ENCODE measurements at regions not wholly inside any gene's neighbourhood (a gene's known extent, or its start where the extent isn't known, plus 50 kb on each side); places are given as distances from the start of the nearest gene placed in this dataset.

DNA sequence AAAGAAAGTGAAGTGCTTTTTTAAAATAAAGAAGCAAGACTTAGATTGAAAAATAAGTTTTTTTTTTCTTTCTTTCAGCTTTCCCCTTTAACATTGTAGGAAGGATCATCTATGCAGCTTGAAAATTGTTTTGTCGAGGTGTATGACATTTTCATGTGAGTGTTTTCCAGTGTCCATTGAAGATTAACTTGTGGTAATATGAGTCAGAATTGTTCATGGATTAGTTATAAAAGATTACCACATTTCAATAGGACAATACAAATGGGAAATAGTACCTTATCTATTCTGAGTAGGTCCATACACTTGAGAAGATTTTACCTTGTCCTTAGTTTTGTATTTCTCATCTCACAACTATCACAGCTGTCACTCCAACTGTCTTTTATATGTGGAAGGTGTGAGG, 1234.7 kb downstream of the NSUN3 start:
- no peaks in the 10 kb centered on the region for H3K27me3 ChIP-seq
- no peaks in the 10 kb centered on the region for H3K9me3 ChIP-seq
- in situ Hi-C loops (cut with MboI; ENCODE audit: low pct_ligation_motif_present in 1 of 4, low pct_unique_long_range_greater_than_20kb in 1 of 4, low sequenced_read_pairs in 3 of 4) (no loop called here), intact Hi-C loops (cut with DNase I; ENCODE audit: low total_unique reads) (no loop called here)
- TF ChIP-seq POLR2AphosphoS5 (IDR thresholded peaks at IDR 0.05) (no peak), POLR2A (IDR thresholded peaks at IDR 0.05) (no peak), EP300 (IDR thresholded peaks at IDR 0.05; ENCODE audit: low read depth) (no peak)
- TF ChIP-seq, protein P1, sequence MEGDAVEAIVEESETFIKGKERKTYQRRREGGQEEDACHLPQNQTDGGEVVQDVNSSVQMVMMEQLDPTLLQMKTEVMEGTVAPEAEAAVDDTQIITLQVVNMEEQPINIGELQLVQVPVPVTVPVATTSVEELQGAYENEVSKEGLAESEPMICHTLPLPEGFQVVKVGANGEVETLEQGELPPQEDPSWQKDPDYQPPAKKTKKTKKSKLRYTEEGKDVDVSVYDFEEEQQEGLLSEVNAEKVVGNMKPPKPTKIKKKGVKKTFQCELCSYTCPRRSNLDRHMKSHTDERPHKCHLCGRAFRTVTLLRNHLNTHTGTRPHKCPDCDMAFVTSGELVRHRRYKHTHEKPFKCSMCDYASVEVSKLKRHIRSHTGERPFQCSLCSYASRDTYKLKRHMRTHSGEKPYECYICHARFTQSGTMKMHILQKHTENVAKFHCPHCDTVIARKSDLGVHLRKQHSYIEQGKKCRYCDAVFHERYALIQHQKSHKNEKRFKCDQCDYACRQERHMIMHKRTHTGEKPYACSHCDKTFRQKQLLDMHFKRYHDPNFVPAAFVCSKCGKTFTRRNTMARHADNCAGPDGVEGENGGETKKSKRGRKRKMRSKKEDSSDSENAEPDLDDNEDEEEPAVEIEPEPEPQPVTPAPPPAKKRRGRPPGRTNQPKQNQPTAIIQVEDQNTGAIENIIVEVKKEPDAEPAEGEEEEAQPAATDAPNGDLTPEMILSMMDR (IDR thresholded peaks at IDR 0.05), result no peak
- no peak for DNase-seq
- no peaks in the 10 kb centered on the region for H3K36me3 ChIP-seq
- WGBS, 2 donors (ENCODE audit: low coverage in 1 of 2), result 70 to 82% methylated on average over 1 of the region's 1 CpG
- H3K27ac ChIP-seq, result no peak overlapping the region
- no peak overlapping the region for H3K4me3 ChIP-seq
- no peaks in the 10 kb centered on the region for H3K4me1 ChIP-seq

DNA sequence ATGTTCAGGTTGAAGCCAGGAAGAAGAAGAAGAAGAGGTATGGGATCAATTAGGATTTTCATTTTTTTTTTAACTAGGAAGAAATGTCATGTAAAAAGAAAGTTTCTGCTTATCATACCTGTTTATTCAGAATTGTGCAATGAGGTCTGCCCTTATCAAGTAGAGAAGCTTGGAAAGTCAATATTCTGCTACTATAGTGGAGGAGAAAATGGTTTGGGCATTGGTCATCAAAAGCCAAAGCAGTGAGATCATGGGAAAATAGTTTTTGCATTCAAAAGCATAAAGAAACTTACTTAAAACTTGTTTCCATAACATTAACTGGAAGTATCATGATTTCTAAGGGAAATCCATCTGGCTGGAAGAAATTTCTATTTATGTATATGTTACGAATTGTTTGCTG, 1239.2 kb downstream of the NSUN3 start:
- intact Hi-C loops (cut with DNase I; ENCODE audit: low total_unique reads) (no loop called here), in situ Hi-C loops (cut with MboI; ENCODE audit: low pct_ligation_motif_present in 1 of 4, low pct_unique_long_range_greater_than_20kb in 1 of 4, low sequenced_read_pairs in 3 of 4) (no loop called here)
- 56 to 69% methylated on average over 1 of the region's 1 CpG for WGBS, 2 donors (ENCODE audit: low coverage in 1 of 2)
- no peak for TF ChIP-seq POLR2A (IDR thresholded peaks at IDR 0.05)
- TF ChIP-seq, protein P1 (IDR thresholded peaks at IDR 0.05), result no peak
- no peak for TF ChIP-seq POLR2AphosphoS5 (IDR thresholded peaks at IDR 0.05)
- no peak for TF ChIP-seq EP300 (IDR thresholded peaks at IDR 0.05; ENCODE audit: low read depth)
- H3K27me3 ChIP-seq, result no peaks in the 10 kb centered on the region
- H3K27ac ChIP-seq, result no peak overlapping the region
- H3K9me3 ChIP-seq, result no peaks in the 10 kb centered on the region
- H3K4me3 ChIP-seq, result no peak overlapping the region
- H3K4me1 ChIP-seq, result no peaks in the 10 kb centered on the region
- DNase-seq, result no peak
- H3K36me3 ChIP-seq, result no peaks in the 10 kb centered on the region

- TF ChIP-seq, protein P1 (IDR thresholded peaks at IDR 0.05), result no peak
- TF ChIP-seq POLR2A (IDR thresholded peaks at IDR 0.05) (no peak), EP300 (IDR thresholded peaks at IDR 0.05; ENCODE audit: low read depth) (no peak), POLR2AphosphoS5 (IDR thresholded peaks at IDR 0.05) (no peak)
- Histone ChIP-seq H3K9me3 (no peaks in the 10 kb centered on the region), H3K27me3 (no peaks in the 10 kb centered on the region), H3K36me3 (no peaks in the 10 kb centered on the region), H3K4me3 (no peak overlapping the region), H3K4me1 (no peaks in the 10 kb centered on the region), H3K27ac (no peak overlapping the region)
- in situ Hi-C loops (cut with MboI; ENCODE audit: low pct_ligation_motif_present in 1 of 4, low pct_unique_long_range_greater_than_20kb in 1 of 4, low sequenced_read_pairs in 3 of 4), result no loop called here
- intact Hi-C loops (cut with DNase I; ENCODE audit: low total_unique reads), result no loop called here
- 69 to 76% methylated on average over 2 of the region's 2 CpGs for WGBS, 2 donors (ENCODE audit: low coverage in 1 of 2)
- DNase-seq, result no peak
Observed at GRCh38 chr3:95310560-95310959, 1247.7 kb downstream of the NSUN3 start.

GRCh38 chr3:95311272-95311671, 1248.4 kb downstream of the NSUN3 start:
- Histone ChIP-seq H3K4me1 (no peaks in the 10 kb centered on the region), H3K36me3 (no peaks in the 10 kb centered on the region), H3K4me3 (no peak overlapping the region), H3K9me3 (no peaks in the 10 kb centered on the region), H3K27me3 (no peaks in the 10 kb centered on the region), H3K27ac (no peak overlapping the region)
- TF ChIP-seq, protein P1 (IDR thresholded peaks at IDR 0.05), result no peak
- WGBS, 2 donors (ENCODE audit: low coverage in 1 of 2), result 50 to 64% methylated on average over 2 of the region's 2 CpGs
- no peak for DNase-seq
- intact Hi-C loops (cut with DNase I; ENCODE audit: low total_unique reads) (no loop called here), in situ Hi-C loops (cut with MboI; ENCODE audit: low pct_ligation_motif_present in 1 of 4, low pct_unique_long_range_greater_than_20kb in 1 of 4, low sequenced_read_pairs in 3 of 4) (no loop called here)

Measured in transverse colon (tissue), 4 donors.